NCI-H774 (cell line): ENCODE measurements at regions not wholly inside any gene's neighbourhood (a gene's known extent, or its start where the extent isn't known, plus 50 kb on each side); places are given as distances from the start of the nearest gene placed in this dataset.
"Not testable (repeated sequence)": the region's sequence is repeated elsewhere in the genome, so short reads cannot be mapped to it uniquely, and the experiment has no call there.

ENCODE experiments used
- DNase-seq: peaks from one replicate; lab custom pipeline; 2025; lab: John Stamatoyannopoulos, UW

DNA sequence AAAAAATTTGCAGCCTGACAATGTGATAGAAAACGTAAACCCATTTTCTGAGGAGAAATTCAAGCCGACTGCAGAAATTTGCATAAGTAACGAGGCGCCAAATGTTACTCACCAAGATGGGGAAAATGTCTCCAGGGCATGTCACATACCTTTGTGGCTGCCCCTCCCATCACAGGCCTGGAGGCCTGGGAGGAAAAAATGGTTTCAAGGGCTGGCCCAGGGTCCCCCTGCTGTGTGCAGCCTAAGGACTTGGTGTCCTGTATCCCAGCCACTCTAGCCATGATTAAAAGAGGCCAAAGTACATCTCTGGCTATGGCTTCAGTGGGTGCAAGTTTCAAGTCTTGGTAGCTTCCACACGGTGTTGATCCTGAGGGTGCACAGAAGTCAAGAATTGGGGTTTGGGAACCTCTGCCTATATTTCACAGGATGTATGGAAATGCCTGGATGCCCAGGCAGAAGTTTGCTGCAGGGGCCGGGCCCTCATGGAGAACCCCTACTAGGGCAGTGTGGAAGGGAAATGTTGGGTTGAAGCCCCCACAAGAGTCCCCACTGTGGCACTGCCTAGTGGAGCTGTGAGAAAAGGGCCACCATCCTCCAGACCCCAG, 1842.3 kb downstream of the PCDH9 start:
- DNase-seq: no peak

DNA sequence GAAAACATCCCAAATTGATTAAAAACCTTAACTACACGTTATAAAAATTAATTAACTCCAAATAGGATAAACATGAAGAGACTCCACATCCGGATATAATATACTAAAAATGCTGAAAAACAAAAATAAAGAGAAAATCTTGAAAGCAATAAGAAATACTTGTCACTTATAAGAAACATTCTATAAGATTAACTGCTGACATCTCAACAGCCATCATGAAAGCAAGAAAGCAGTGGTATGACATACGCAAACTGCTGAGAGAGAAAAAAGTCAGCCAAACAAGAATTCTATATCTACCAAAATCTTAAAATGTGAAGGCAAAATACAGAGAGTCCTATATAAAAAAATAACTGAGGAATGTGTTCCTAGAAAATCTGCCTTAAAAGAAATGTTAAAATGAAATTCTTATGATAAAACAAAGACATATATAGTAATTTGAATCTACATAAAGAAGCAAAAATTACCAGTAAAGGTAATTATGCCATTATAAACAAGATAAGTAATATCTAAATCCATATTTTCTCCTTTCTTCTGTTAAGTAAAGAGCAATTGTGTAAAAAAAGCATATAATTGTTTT, 1851.1 kb downstream of the PCDH9 start:
- no peak for DNase-seq

DNA sequence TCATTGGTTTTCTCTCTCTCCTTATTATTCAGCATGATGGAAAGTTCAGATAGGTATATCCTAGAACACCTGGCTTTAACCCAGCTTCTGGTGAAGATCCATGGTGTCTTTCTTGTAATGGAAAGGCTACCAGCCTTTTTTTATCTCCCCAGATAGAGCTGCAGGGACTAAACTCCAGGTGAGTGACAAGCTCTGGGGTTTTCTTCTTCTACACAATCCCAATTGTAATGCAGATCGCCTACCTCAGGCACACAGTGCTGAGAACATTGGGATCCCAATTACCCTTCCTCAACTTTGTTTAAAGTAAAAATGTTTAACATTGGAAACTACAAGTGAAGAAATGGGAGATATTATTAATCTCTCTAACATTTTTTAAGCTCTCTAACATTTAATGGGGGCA, 1851.7 kb downstream of the PCDH9 start:
- DNase-seq: no peak

DNA sequence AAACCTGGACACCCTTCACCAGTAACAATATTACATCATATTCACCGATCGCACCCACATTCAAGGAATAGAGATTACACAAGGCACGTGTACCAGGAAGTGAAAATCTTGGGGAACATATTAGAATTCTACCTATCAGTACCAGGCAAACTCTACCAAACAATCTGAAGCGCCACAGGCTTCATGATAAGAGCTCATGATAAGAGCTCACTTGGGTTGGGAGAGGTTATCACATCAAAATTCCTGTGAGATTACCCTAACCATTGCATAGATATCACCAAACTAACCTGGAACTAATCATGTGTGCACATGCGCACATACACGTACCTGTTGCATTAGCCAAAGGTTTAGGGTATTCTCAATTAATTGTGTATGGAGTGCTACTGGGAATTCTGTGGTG, 1861.3 kb downstream of the PCDH9 start:
- DNase-seq: no peak

DNA sequence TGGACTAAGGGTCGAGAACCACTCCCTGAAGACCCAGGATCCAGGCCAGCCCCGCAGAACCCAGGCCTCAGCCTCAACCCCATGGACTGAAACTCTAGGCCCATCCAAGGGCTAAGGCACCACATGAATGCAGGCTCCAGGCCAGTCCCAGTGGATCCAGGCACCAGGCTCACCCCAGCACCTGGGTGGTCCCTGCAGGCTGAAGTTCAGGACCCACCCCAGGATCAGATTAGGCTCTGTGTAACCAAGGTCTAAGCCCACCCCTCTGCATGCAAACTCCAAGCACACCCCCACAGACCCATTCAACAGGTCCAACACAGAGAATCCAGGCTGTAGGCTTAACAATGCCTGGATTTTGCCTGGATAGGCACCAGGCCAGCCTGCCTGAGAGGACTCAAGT, 1876.2 kb downstream of the PCDH9 start:
- no peak for DNase-seq

DNA sequence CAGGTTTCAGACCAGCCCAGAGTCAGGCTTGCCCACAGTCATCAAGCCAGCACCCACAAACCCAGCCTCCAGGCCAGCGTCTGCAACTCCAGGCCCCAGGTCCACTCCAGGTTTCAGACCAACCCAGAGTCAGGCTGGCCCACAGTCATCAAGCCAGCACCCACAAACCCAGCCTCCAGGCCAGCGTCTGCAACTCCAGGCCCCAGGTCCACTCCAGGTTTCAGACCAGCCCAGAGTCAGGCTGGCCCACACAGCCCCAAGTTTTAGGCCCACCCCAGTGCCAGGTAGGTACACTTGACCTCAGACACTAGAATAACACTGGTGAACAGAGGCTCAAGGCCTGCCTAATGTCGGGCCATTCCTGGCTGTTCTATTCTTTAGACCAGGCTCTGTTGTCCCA, 1877.0 kb downstream of the PCDH9 start:
- DNase-seq: not testable (repeated sequence)

DNA sequence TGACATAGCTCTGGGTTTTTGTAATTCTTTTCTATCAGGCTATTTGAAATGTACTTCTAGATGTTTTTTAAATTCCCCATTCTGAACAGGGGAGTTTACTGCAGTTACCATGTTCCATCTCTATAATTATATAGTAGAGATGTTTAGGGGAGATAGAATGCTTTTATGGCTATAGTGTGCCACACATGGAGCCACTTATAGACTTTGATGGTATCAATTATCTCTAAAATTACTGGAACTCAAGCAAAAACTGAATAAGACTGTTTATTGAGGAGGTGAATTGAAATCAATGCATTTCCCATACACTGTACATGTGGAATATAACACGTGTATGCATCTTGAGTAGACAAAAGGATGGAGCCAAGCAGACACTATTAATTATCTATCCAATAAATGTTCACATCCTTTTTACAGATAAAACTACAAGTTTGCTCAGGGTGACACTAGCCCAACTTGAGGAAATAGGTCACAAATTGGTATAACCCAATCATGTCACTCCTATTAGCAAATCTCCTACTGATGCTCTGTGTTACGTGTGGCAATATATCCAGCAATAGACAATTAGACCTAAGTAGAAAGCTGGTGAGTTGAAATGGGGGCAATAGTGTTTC, 1882.6 kb downstream of the PCDH9 start:
- DNase-seq: no peak

DNA sequence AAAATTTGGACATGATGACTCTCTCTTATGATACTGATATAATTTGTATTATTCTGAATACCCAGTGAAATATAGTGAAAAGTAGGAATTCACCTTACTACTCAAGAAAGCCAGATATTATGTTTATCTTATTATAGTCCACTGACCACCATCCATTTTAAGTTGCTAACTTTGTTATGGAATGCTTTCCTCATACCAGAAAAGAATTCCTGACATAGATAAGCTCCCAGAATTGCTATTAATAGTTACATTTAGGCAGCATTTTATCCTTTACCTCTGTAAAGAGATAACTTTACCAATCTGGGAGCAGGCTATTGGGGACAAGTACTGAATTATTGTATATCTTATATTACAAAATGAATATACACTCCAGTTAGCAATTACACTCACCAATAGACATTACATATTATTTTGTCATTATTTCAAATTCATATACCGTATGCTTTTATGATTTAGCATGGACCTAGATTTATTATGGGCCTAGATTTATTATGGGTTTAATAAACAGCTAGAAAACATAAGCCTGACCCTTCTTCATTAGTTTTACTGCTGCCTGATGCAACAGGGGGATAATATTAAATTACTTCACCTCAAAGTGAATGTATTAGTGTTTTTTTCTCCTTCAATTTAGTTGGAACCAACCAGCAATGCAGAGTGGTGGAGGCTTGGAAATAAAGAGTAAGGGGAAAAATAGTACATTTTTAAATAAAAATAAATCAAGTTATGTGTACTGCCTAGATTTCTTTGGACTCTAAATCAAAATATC, 1886.1 kb downstream of the PCDH9 start:
- no peak for DNase-seq

DNA sequence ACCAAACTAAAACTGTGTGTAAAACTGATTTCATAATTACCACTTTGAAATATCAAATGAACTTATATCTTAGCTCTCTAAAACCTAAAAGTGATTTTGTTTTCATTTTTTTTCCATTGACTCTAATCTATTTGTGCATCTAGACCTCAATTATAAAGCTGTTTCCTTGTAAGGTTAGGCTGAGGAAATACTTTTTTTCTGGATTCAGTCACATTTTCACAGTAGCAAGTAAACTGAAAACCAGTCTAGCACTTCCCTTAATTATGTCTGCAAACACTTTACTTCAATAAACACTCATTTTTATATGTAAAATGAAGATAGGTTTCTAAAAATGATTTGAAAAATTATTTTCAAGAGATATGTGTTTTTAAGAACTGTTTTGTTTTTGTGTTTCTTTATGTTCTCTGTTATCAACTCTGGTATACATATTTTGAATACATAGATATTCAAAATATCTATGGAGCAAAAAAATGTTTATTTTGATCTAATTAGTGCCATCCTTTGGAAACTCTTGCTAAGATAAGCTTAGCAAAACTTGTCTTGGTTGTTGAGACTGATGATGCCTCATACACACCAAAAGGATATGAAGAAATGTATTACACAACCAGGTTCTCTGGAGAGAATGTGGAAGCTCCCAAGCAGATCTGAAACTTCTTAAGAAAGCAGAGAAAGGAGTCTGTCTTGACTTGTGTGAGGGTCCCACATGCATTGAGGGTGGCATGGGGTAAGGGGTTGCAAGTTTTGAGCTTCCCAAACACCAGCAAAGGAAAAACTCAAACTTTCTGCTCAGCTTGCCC, 1887.4 kb downstream of the PCDH9 start:
- DNase-seq: no peak

DNA sequence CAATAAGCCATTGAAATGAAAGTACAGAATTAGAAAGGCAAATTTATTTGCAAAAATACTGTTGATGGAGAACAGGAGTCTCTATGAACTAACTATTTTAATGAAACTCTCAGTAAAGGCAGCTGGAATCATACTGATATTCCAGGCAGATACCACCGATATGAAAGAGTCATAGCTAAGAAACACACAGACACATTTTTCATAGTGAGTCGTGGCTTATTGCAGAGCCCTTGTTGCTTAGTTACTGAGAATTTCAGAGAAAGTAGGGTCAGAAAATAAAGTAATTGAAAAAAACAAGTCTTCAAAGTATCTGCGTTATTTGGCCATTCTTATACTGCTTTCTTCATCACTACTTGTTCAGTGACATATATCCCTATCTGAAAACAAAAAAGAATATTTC, 1890.9 kb downstream of the PCDH9 start:
- DNase-seq: no peak

DNA sequence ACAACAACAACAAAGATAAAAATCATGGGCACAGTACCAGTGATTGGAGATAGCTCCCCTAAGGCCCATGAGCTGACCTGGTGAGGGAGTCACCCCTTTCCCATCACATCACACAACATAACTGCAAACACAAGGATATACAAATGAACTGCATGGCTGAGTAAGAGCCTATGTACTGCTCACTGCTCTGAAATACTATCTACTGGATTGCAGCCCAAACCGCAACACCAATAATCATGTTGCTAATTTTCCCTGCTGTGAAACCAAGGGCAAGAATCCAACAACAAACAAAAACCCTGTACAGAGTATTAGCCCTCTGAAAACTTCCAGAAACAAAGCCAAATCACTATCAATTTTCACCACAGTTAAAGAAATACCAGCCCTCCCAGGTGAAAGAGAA, 1893.2 kb downstream of the PCDH9 start:
- DNase-seq: no peak

DNA sequence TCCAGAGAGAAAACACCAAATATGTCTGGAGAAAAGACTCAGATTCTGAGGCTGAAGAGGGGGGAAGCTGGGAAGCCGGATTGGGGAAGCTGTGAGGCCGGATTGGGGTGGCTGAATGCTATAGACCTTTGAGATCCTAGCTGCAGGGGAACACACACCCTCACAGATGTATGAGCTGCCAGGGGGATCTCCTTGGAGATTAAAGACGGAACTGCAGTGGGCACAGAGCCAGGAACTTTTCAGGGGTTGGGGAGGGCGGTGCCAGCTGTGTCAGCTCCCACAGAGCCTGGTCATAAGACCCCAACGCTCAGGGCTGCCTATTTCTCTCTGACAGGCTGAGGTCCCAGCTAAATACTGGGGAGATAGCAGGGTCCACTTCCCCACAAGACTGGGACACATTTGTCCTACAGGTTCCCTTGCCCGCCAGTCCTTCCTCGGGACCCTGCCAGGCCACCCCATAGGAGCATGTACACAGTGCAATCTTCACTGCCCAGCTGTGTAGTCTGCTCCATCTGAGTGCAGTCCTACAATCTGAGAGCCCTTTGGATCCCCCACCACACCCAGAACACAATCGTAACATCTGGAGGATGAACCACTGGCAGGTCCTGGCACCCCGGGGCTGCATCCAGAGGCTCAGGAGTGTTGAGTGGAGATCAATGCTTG, 1893.9 kb downstream of the PCDH9 start:
- no peak for DNase-seq

DNA sequence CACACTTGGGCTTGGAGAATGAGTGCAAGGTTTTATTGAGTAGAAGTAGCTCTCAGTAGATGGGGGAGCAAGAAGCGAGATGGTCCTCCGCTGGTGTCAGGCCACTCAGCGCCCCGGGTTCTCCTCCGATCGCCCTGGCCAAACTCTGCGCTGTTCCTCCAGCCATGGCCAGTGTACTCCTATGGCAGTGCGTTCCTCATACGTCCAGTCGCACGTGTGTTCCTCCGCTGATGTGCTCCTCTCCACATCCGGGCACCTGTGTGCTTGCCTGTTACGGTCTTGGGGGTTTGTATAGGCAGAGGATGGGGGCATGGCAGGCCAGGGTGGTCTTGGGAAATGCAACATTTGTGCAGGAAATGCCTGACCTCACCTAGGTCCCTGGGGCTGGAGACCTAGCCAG, 1899.4 kb downstream of the PCDH9 start:
- no peak for DNase-seq

DNA sequence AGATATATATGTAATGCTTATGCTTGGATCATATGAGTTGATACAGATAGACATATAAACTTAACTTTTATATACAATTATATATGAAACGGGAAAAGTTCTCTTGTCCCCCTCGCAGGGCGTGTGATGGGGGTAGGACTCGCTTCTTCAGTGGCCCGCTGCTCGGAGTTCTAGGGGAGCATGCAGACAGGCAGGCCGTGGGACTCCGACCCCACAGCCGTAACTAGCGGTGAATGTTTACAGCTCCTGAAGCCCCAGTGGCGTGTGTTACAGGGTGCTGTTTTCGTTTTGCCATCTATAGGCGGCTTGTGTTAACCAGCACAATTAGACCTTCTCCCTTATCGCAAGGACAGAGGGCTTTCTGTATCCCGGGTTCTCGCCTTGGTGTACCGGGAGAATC, 1899.8 kb downstream of the PCDH9 start:
- DNase-seq: no peak

DNA sequence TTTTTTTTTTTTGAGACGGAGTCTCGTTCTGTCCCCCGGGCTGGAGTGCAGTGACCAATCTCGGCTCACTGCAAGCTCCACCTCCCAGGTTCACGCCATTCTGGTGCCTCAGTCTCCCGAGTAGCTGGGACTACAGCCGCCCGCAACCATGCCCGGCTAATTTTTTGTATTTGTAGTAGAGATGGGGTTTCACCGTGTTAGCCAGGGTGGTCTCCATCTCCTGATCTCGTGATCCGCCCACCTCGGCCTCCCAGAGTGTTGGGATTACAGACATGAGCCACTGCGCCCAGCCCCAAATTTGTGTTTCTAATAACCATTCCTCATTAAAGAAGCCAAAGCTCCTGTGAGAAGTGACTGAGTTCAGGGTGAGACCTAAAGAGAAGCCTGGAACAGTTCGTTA, 1906.9 kb downstream of the PCDH9 start:
- not testable (repeated sequence) for DNase-seq

DNA sequence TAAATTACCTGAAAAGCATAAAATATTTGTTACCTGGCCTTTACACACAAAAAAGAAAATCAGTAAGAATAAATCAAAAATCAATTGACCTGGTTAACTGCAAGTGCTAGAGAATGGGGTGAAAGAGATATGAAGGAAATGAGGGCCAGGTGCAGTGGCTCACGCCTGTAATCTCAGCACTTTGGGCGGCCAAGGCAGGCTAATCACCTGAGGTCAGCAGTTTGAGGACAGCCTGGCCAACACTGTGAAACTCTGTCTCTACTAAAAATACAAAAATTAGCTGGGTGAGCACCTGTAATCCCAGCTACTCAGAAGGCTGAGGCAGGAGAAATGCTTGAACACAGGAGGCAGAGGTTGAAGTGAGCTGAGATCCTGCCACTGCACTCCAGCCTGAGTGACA, 1908.7 kb downstream of the PCDH9 start:
- not testable (repeated sequence) for DNase-seq

DNA sequence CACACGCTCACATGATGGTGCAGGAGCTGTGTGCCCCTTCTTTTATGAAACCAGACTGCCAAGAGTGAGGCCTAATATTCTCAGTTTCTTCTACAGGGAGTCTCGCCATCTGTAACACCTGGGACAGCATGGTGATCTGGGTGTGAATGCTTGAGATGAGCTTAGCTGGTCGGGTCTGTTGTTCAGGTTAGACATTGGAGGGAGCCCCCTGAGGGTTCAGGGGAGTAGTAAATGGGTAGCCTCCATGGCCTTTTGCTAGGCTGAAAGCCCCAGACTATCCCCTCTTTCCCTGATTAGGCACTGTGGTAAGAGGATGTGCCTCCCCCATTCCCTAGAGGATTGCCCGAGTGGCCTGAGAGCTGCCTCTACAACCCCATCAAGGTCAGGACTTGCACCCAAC, 1916.1 kb downstream of the PCDH9 start:
- DNase-seq: no peak

DNA sequence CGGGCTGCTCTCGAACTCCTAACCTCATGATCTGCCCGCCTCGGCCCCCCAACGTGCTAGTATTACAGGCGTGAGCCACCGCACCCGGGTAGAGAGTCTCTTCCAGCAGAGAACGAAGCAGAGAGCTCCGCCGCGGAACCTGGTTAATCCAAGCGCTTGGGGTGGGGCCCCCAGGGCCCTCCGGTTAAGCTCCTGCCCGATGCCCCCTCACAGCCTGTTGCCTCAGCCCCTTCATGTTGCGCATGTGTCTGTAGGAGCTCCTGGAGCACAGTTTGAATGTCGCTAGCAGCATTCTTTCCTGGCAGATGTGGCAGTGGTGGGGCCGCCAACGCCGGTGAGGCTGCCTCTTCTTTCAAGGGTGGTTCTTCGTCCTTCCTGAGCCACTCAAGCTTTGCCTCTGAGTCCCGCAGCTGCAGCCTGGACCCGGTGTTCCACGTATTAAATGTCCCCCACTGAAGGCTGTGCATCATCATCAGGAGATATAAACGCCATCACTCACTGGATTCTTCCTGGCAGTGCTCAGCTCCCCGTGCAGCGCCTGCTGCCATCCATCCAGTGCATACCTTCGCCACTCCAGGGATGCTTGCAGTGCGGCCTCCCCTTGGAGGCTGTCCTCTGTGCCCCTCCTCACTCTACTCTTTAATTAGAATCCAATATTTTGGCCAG, 1919.3 kb downstream of the PCDH9 start:
- DNase-seq: no peak

DNA sequence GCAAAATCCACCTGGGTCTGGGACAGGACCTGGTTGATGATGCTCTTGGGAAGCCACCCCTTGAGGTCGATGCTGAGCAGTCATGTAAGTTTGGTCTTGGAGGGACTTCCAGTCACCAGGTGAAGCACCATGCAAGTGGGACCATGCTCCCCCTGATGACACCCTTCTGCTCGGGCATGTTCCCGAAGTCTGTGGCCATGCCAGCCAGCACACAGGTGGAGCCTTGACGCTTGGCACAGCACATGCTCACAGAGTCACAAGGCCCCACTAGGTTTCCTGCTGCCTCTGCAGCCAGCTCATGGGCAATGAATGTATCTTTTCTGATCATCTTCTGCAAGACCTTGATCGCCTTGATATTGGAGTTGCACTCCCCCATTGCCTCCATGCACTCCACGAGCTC, 1920.2 kb downstream of the PCDH9 start:
- DNase-seq: no peak

DNA sequence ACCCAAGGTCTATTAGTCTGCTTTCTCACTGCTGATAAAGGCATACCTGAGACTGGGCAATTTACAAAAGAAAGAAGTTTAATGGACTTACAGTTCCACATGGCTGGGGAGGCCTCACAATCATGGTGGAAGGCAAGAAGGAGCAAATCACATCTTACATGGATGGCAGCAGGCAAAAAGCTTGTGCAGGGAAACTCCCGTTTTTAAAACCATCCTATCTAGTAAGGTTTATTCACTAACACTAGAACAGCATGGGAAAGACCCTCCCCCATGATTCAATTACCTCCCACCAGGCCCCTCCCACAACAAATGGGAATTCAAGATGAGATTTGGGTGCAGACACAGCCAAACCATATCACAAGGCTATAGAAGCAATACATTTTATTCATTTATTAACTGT, 1921.4 kb downstream of the PCDH9 start:
- not testable (repeated sequence) for DNase-seq

DNA sequence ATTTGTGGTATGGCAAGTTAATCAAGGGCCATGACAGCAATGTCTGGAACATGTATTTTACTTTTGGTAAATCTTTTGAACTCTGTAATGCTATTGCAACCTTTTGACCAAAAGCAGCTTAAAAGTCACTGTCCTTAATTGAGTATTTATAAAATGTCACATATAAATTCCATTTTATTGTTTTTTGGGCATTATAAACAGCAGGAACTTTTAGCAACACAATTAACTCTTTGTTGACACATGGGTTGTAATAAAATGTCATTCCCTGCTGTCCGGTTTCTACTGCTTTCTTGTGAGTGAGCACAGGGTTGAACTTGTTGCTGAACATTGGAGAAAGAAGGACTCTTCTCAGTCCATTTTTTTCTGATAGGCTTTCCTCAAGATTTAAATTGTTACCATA, 1923.1 kb downstream of the PCDH9 start:
- no peak for DNase-seq
